Skin epidermis (tissue), 12 donors: ENCODE measurements at regions not wholly inside any gene's neighbourhood (a gene's known extent, or its start where the extent isn't known, plus 50 kb on each side); places are given as distances from the start of the nearest gene placed in this dataset.

Source experiments
- H3K27ac ChIP-seq, 21 experiments: fragments of 200-600 bp; sonication (generic) in 11 of 21; one replicate each; pipeline ENCODE4 v1.5.0; 2020; ENCODE audit warnings: mild to moderate bottlenecking in 3 of 21, inconsistent platforms in 2 of 21, moderate library complexity in 2 of 21
- H3K4me3 ChIP-seq, 7 experiments: fragments of 200-600 bp; sonication (generic) in 2 of 7; one replicate each; pipeline ENCODE4 v1.5.0; 2020; ENCODE audit warnings: inconsistent platforms in 2 of 7, mild to moderate bottlenecking in 2 of 7, moderate library complexity in 1 of 7

DNA sequence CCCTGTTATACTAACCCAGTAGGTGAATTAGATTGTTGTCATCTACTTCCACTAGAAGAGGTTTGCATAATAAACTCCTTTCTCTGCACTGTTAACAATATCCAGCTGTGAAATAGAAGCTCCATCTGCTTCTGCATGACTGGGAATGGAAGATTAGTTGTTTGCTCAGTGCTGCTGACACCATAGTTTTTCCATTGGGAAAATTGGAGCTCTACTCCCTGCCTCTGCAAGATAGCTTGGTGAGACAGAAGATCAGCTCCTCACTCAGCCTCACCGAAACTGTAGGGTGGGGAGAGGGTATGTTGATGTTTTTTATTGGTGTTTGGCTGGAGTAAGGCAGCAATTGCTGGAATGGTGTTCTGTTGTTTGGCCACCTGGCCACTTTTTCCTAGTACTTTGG, 331.6 kb upstream of the ADAMTS5 start:
- Histone ChIP-seq H3K4me3 (no peak overlapping the region), H3K27ac (no peak overlapping the region)

DNA sequence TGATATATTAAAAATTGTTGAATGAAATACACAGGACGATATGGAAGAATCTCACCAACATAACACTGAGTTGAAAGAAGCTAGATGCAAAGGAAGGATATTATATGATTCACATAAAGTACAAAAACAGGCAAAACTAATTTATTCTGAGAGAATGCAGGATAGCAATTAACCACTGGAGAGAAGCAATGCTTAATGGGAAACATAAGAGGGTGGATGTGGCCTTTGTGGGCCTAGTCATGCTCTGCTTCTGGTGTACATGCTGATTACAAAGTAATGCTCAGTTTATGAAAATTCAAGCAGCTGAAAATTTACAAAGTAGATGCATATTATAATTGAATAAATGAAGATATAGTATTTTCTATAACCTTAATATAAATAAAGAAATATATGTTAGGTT, 326.4 kb upstream of the ADAMTS5 start:
- Histone ChIP-seq H3K4me3 (no peak overlapping the region), H3K27ac (no peak overlapping the region)

DNA sequence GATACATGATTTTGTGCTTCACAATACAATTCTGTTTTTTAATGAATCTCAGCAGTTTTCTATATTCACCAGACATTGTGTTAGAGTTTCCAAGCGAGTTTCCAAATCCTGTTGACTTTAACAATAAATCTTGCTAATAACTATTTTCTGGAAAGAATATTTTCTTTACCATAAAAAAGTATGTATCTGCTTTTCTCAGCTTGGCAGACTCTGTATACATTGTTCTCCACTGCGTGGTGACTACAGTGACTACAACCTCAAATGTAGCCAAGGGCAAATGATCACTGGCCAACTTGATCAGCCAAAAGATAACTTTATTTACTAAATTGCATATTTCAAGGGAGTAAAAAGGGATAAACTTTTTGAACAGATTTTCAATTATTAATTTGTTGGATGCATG, 325.9 kb upstream of the ADAMTS5 start:
- Histone ChIP-seq H3K27ac (no peak overlapping the region), H3K4me3 (no peak overlapping the region)

DNA sequence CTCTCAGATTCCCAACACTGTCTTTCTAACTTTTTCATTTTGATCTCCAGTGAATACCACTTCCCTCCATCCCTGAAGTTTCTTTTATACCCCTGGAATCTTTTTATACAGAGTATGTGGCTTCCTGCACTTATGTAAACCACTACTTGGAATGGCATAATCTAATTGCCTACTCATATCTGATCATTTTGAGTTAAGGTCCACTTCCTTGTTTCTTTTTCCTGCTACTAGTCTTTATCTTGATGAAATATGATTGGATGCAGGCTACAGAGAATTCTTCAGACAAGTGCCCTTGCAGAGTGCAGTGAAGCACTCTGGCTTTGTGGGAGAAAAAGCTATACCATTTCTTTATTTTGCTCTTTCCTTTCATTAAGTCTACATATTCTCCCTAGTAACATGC, 325.3 kb upstream of the ADAMTS5 start:
- Histone ChIP-seq H3K4me3 (no peak overlapping the region), H3K27ac (no peak overlapping the region)

DNA sequence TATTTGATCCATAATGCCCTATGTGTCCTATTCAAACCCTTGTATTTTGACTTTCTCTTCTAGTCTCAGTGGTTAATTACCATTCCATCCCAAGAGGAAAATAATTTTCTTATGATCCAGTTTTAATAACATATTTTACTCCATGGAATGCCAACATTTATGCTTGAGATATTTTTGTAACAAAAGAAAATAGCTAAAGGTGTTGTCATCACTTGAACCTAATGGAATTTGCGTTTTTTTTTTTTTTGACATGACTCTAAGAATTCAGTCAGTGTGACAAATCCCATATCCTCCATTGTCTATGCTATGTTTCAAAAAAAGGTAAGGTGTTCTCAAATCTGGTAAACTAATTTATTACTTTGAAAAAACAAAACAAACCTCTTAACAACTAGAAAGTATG, 324.1 kb upstream of the ADAMTS5 start:
- Histone ChIP-seq H3K27ac (no peak overlapping the region), H3K4me3 (no peak overlapping the region)

DNA sequence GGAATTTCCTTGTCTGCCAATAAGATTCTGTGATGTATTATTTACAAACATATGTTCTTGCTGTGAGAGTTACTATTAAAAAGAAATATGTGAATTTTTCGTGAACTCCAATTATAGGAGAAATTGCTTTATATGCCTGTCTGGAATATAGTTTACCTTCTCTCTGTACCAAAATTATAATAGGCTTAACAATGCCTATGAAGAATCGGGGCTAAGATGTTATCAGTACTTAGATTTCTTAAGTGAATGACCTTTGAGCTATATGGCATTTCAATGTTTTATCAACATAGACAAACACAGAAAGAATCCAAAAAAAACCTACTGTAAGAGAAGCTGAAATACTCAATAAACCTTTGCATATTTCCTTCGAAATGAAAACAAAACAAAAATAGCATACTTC, 323.1 kb upstream of the ADAMTS5 start:
- Histone ChIP-seq H3K27ac (no peak overlapping the region), H3K4me3 (no peak overlapping the region)

DNA sequence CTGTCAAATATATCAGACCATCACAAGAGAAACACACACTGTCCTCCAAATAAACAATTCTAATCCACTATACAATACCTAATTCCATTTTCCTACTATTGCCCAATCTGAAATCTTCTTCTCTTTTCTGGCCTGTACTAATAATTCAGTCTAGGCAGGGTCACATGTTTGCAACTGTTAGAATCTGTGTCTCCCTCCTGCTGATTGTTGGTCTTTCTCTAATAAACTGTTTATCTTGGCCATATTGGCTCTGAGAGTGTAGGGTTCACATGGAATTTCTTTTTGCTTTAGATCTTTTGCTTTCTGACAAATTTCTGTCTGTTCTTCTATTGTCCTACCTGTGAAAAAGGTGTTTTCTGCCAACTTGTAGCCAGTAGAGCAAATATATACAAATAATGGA, 319.9 kb upstream of the ADAMTS5 start:
- Histone ChIP-seq H3K4me3 (no peak overlapping the region), H3K27ac (no peak overlapping the region)

DNA sequence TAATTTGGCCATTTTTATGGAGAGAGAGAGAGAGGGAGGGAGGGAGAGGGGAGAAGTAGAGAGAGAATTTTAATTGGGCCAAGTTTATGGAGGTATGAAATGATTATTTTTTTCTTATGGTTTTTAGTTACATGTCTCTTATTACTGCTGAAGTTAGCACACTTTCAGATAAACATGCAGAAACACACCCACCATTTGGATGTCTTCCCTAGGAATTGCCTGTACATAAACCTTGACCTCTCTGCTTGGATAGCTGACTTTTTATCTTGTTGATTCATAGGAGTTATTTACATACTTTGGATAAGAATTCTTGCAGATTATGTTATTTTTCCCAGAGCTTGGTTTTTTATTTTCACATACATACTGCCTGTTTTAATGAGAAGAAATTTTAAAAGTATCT, 310.2 kb upstream of the ADAMTS5 start:
- peak overlapping the region in 1 of 21 experiments; percentile 8 for H3K27ac ChIP-seq
- no peak overlapping the region for H3K4me3 ChIP-seq

DNA sequence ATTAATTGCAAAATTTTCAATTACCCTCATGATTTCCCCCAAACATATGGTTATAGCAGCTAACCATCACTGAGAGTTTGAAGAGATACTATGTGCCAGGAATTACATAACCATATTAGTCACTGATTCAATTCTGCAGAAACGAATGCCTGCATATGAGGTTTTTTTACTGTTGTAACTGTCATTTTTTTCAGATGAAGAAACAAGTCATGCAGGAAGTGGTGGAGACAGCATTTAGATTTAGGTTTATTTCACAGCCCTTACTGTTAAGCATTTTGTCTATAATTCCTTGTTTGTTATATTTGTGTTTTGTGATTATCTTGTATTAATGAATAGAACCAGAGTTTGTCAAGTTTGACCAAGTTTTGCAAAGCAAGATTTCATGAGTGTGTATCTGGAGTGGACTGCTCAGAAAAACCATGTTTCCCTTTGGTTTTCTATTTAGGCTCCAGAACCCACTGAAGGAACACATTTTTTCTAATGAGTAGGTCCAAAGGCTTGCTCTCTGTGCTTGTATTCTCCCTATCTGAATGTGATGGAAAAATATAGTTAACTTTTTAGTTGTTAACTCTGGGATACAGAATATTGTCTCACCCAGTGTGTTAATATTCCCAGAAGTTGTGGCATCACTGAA, 308.5 kb upstream of the ADAMTS5 start:
- H3K4me3 ChIP-seq, result no peak overlapping the region
- H3K27ac ChIP-seq, result peak overlapping the region in 9 of 21 experiments; percentile 13 to 67 (median 30)

DNA sequence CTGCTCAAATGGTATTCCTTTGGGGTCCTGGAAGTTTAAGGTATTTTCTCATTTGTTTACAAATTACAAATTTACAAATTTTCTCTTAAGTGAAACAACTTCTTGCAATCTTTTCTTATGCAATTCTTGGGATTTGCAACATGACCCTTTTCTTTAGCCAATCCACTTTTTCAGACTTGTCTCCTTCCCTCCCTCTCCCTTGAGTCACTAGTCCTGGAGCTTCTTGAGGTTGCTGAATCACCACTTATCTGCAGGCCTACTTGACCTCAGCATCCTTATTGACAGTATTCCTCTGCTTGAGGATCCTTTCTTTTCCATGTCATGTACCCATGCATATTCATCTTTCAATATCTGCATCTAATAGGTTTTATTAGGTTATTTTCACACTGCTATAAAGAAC, 302.8 kb upstream of the ADAMTS5 start:
- Histone ChIP-seq H3K27ac (peak overlapping the region in 2 of 21 experiments; percentile 49), H3K4me3 (no peak overlapping the region)

DNA sequence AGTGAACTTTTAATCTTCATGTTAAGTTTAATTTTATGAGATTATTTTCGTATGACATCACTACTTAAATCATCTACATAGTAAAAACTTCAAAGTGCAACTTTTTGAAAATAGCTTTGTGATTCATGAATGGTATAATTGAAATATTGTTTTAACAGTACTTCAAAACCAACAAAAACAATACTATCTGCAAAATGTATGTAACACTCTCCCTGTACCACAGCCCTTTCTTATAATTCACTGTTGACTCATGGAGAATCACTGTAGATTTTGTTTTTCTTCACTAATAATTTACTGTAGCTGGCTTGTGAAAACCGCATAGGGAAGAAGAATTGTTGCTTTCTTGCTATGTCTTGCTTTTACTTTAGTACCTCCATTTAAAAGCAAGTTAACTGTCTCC, 301.4 kb upstream of the ADAMTS5 start:
- H3K27ac ChIP-seq, result peak overlapping the region in 2 of 21 experiments; percentile 15 to 35
- H3K4me3 ChIP-seq, result no peak overlapping the region

DNA sequence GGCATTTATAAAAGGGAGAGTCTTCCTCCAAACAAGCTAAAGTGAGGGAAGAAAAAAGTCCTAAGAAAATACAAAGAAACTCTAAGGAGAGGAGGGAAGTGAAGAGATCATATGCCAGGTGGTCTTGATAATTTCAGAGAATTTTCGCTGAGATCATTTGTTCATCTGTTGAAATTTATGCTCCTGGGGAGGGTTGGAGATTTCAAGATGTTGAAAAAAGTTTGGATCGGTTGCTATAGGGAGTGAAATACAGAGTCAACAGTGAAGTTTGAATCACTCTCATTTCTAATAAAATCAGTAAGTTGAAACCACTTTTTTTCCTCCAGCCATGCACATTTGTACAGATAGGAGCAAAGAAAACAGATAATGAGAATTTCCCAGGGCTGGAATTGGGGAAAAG, 299.1 kb upstream of the ADAMTS5 start:
- Histone ChIP-seq H3K27ac (peak overlapping the region in 2 of 21 experiments; percentile 11 to 28), H3K4me3 (no peak overlapping the region)

DNA sequence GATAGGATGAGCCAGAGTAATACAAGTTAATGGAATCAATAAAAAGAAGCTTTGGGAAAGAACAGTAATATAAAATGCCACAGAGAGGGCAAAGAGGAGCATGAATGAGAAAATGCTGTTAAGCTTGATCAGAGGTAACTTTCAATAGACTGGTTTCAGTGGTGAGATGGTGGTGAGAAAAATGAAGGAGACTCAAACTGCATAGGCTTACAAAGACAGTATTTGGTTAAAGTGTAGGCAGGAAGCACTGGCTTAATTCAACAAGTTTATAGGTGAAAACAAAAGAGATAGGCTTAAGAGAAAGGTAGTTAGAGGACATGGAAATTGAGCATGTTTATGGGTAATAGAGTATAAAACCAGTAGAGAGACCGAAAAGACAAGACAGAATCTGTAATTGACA, 298.6 kb upstream of the ADAMTS5 start:
- Histone ChIP-seq H3K27ac (peak overlapping the region in 2 of 21 experiments; percentile 11 to 28), H3K4me3 (no peak overlapping the region)

DNA sequence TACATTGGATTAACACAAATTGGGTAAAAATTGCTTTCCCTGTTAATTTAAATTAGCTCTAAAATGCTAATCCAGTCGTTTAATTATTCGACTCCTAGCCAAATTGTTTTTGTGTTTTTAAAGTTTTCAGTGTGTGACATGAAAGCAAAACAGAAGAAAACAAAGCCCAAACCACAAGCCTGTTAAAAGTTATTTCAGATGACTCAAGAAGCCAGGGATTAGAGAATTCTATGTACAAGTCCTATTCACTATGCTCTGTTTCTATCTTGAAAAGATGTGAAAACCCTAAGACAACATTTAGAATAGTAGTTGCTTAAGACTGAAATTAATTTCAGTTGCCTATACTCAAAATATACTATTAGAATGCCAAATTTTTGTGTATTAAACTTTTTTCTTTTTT, 294.8 kb upstream of the ADAMTS5 start:
- Histone ChIP-seq H3K27ac (peak overlapping the region in 1 of 21 experiments; percentile 60), H3K4me3 (no peak overlapping the region)

DNA sequence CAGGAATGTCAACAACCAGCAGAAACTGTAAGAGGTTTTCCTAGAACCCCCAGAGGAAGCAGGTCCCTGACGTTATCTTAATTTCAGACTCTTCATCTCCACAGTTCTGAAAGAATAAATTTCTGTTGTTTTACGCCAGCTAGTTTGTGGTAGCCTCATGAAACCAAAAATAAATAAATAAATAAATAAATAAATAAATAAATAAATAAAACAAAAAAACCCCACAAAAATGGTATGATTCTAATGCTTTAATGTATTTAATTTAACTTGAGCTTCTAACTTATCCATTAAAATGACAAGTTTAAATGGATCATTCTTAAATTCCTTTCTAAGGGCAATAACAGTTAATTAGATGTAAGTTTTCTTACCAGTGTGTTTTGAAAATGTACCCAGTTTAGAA, 293.8 kb upstream of the ADAMTS5 start:
- no peak overlapping the region for H3K27ac ChIP-seq
- H3K4me3 ChIP-seq, result no peak overlapping the region

DNA sequence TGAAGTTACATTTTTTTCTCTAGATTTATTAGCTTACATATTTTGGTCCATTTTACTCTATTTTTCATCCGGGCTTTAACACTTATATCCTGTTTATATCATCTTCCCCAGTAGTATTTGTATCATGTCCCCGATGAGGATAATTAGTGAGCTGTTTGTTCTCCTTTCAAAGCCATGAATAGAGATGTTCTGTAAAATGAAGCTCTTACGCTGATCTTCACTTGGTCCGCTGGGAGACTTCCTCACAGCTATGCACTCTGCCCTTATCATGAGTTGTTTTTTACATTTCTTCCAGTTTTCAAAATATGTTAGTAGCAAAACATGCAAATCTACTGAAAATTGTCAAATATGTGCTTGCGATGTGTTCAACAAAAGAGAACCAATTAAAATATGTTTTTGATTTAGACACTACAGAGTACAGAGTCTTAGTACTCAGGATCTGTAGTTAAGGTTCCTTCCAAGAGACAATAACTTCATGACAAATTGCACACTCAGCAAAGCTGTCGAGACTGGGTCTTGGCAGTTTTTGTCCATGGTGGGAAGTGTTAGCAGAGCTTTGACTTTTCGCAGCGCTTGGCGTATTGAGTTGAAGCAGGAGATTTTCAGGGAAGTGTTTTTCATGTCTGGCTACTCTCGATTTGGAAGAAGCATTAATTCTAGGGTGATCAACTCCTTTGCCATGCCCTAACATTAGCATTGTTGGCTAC, 292.0 kb upstream of the ADAMTS5 start:
- Histone ChIP-seq H3K4me3 (no peak overlapping the region), H3K27ac (peak overlapping the region in 6 of 21 experiments; percentile 5 to 68 (median 17))

DNA sequence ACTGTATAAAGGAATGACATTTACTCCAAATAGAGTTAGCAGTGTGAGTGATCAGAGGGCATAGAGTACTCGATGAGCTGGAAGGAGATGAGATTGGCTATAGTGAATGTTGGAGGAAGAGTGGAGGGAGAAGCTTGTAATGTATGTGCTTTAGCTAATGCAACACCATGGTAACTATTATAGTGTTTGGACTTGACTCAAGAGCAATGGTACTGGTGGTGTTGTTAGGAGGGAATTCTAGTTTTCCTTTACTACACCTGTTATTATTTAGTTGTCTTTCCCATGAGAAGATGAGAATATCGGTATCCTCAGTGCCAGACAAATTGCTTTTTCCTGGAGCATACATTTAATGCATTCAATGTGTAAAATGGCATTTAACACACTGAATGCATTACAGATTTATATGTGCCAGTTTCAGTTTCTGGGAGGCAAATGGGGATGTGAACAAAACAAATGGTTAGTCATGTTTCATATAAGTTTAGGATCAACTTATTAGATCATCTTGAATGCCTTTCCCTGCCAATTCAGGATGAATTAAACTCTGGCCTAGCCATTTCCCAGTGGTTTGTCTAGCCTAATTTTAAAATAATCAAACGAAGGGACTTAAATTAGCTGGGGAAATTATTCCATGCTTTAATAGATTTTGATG, 291.1 kb upstream of the ADAMTS5 start:
- Histone ChIP-seq H3K27ac (peak overlapping the region in 5 of 21 experiments; percentile 5 to 68 (median 23)), H3K4me3 (no peak overlapping the region)

DNA sequence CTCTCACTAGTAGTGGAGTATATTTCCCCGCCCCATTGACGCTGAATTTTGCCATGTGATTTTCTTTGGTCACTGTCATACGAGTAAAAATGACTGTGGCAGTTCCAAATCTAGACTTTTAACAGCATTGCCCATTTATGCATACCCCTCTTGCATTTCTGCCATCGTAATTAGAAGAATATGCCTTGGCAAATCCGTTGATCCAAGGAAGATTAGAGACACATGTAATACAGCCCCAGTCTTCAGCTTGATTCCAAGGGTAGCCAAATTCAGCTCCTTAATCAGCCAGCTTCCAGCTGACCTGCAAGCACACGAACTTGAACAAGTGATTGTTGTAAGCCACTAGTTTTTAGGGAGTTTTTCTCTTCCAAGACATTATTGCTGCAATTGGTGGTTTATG, 290.3 kb upstream of the ADAMTS5 start:
- no peak overlapping the region for H3K4me3 ChIP-seq

DNA sequence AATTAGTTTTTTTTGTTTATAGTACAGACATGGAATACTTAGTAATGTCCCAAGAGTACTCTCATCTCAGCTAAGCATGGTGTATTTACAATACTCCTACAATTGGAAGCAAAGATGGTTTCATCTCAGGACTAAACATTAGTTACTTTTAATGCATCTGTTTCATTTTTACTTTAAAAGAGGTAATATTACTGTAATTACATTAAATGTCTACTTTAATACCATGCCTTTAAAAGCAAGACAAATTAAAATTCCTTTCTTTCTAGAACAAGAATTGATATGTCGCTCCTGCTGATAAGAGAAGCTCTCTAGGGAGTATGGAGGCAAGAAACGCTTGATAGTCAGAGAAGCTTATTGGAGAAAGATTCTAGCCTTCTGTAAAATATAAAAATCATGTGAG, 284.9 kb upstream of the ADAMTS5 start:
- Histone ChIP-seq H3K4me3 (no peak overlapping the region), H3K27ac (no peak overlapping the region)

More for the DNA sequence above, 290.3 kb upstream of the ADAMTS5 start:
- no peak overlapping the region for H3K27ac ChIP-seq

DNA sequence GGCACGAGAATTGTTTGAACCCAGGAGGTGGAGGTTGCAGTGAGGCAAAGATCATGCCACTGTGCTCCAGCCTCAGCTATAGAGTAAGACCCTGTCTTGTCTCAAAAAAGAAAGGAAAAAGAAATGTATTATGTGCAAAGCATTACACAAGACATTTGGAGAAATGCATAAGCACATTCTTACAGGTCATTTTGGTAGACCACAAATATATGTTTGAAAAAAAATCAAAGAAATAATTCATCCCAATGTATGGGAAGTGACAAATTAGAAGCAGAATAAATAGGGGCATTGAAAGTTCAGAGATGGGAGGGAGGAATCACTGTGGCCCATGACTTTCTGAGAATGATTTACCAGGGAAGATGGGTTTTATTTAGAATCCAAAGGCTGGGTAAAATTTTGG, 283.5 kb upstream of the ADAMTS5 start:
- Histone ChIP-seq H3K27ac (no peak overlapping the region), H3K4me3 (no peak overlapping the region)

DNA sequence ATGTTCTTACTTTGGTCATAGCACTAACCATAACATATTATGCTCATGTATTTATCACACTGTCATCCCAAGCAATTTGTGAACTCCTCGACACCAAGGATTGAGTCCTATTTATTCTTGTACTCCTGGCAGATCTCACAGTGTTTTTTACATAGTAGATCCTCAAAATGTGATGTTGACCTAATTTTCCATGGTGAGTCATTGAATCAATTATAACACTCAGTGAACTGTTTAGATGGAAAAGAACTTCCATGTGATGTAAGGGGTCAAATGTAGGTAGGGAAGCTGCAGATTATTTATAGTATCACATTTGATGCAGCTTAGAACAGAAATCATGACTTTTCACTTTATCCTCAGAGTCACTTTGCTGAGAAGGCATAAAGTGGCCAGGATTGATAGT, 281.9 kb upstream of the ADAMTS5 start:
- H3K4me3 ChIP-seq, result no peak overlapping the region

More for the DNA sequence above, 281.9 kb upstream of the ADAMTS5 start:
- no peak overlapping the region for H3K27ac ChIP-seq
